Muscle layer of colon (tissue), 2 donors: ENCODE measurements at regions not wholly inside any gene's neighbourhood (a gene's known extent, or its start where the extent isn't known, plus 50 kb on each side); places are given as distances from the start of the nearest gene placed in this dataset.
A peak's percentile ranks its signal among the peaks of the same experiment; 100 is the strongest.
"Not testable (repeated sequence)": the region's sequence is repeated elsewhere in the genome, so short reads cannot be mapped to it uniquely, and the experiment has no call there.

Experiments used
- H3K27ac ChIP-seq: one replicate; pipeline ENCODE4 v1.7.0; 2013; ENCODE audit warnings: low read depth, mild to moderate bottlenecking, low read length, moderate library complexity
- H3K27me3 ChIP-seq, 2 donors: one replicate each; pipeline ENCODE4 v1.7.0; 2013; ENCODE audit warnings: low read length in 2 of 2, mild to moderate bottlenecking in 2 of 2; ENCODE audit not compliant: insufficient read depth in 2 of 2, control insufficient read depth in 1 of 2
- H3K36me3 ChIP-seq: one replicate; pipeline ENCODE4 v1.7.0; 2013; ENCODE audit warnings: mild to moderate bottlenecking, low read length; ENCODE audit not compliant: insufficient read depth
- H3K4me1 ChIP-seq: one replicate; pipeline ENCODE4 v1.7.0; 2013; ENCODE audit warnings: mild to moderate bottlenecking, low read length; ENCODE audit not compliant: insufficient read depth
- H3K4me3 ChIP-seq, 2 donors: one replicate each; pipeline ENCODE4 v1.7.0; 2013; ENCODE audit warnings: low read length in 2 of 2, low read depth in 1 of 2, mild to moderate bottlenecking in 1 of 2, moderate library complexity in 1 of 2
- H3K9ac ChIP-seq: one replicate; pipeline ENCODE4 v1.7.0; 2013; ENCODE audit warnings: low read length
- H3K9me3 ChIP-seq: one replicate; pipeline ENCODE4 v1.7.0; 2013; ENCODE audit warnings: mild to moderate bottlenecking, low read length
- donor health status: abdominal sarcoma.
- donor health status: Adenocarcinoma of cecum.

DNA sequence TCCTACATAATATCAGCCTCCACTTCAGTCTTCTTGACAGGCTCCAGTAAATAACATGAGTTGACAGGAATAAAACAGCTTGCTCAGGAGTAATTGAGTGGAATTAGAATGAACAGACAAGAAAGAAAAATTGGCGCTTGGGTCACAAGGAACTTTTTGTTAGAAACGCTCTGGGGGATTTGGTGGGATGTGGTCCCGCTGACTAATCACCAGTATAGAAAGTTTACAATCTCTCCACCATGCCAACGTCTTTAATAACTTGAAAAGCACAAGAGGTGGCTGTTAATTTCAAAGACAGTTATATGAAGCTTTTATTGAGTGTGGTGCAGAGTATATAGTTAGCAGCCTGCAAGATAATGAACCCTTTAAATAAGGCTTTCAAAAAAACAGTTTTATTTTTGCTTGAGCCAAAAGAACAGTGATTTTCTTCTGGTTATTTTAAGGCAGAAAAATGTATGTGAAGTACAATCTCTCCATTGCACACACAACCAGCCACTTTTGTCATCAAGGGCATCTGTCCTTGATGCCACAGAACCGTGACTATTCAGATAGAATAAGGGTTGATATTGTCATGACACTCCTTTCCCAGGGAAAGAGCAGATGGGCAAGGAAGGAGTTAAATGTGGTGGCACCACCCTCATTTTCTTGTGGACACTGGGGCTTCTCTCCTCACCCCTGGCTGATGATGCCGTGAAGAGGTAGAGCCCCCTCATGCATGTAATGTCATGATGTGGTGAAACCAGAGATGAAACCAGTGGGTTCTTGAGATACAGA is 102.9 kb upstream of the CDC42EP3 start:
- not testable (repeated sequence) for H3K27me3 ChIP-seq, H3K9ac ChIP-seq, H3K36me3 ChIP-seq, H3K4me3 ChIP-seq, H3K9me3 ChIP-seq
- peak overlapping the region; percentile 69 for H3K27ac ChIP-seq
- peaks cover 97% of the 10 kb centered on the region for H3K4me1 ChIP-seq

DNA sequence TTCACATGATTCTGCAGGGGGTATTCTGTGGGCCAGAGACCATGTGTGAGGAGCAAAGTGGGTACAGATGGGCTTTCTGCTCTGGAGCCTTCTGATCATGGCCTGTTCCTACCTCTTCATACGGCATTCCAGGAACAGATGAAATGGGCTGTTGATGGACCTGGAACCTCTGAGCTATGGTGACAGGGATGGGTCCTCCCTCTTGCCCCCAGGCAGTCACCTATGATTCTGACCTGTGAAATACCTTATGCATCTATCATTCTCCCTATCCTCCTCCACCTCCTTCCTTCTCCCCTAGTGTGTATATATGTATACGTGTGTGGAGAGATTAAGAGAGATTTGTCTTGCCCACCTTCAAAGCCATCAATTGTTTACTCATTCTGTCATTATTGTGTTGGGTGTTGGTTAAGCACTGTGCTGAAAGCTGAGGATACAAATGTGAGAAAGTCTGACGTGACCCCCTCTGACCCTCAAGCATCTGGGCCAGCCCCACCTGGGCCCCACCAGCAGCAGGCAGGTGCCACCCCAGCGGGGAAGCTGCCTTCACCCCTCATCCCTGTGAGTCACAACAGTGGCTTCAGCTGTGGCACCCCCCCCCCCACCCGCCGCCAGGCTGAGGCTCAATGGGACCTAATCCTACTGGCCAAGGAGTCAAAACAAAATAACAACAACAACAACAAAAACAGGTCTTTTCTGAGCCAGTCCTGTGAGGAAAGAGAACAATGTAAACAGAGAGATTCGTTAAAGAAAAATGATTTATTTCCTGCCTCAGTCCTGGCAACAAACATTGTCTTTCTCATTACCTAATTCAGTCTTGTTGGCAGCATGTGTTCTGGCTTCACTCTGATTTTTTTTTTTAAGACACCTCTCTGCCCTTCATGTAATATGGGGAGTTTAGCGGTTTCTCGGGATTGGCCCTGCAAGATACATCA is 103.8 kb upstream of the CDC42EP3 start:
- H3K9ac ChIP-seq: no peak overlapping the region
- peak overlapping the region; percentile 69 for H3K27ac ChIP-seq
- no peak overlapping the region for H3K4me3 ChIP-seq
- no peaks in the 10 kb centered on the region for H3K9me3 ChIP-seq
- no peaks in the 10 kb centered on the region for H3K27me3 ChIP-seq
- no peaks in the 10 kb centered on the region for H3K36me3 ChIP-seq
- peaks cover 98% of the 10 kb centered on the region for H3K4me1 ChIP-seq

DNA sequence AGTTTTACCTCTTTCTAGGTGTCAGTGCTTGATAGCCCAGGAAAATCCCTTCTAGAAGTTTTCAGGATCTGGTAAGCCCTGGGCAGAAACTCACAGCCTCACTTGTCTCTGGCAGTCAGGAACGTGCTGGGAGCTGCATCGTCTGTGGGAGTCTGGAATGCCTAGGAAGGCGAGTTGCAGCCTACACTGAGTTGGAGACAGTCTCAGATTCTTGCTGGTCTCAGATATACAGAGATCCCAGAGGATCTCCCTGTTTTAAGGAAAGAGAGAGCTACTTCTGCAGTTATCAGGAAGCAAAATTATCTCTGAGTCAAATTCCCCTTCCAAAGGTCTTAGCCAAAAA is 104.4 kb upstream of the CDC42EP3 start:
- no peak overlapping the region for H3K4me3 ChIP-seq
- no peak overlapping the region for H3K9ac ChIP-seq
- H3K4me1 ChIP-seq: peaks cover 100% of the 10 kb centered on the region
- H3K27ac ChIP-seq: peak overlapping the region; percentile 69
- no peaks in the 10 kb centered on the region for H3K36me3 ChIP-seq
- H3K9me3 ChIP-seq: no peaks in the 10 kb centered on the region
- no peaks in the 10 kb centered on the region for H3K27me3 ChIP-seq

DNA sequence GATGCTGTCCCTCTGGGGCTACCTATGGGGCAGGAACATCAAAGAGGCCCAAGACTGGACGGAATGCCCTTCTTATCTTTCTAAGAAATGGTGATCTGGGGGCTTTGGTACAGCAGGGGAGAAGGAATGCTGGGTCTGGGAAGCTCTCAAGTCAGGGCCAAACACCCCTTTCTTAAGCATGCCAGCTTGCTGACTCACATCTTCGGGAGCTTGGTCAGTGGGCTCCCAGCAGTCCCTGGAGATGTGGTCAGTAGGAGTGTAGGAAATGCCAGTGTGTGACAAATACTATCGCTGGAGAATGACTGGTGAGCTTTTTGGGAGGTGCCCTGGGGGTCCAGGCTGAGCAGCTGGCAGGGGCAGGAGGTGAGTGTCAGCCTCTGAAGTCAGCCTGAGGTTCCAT is 105.0 kb upstream of the CDC42EP3 start:
- peak overlapping the region; percentile 69 for H3K27ac ChIP-seq
- no peaks in the 10 kb centered on the region for H3K27me3 ChIP-seq
- H3K36me3 ChIP-seq: no peaks in the 10 kb centered on the region
- peaks cover 100% of the 10 kb centered on the region for H3K4me1 ChIP-seq
- no peak overlapping the region for H3K9ac ChIP-seq
- no peak overlapping the region for H3K4me3 ChIP-seq
- no peaks in the 10 kb centered on the region for H3K9me3 ChIP-seq

DNA sequence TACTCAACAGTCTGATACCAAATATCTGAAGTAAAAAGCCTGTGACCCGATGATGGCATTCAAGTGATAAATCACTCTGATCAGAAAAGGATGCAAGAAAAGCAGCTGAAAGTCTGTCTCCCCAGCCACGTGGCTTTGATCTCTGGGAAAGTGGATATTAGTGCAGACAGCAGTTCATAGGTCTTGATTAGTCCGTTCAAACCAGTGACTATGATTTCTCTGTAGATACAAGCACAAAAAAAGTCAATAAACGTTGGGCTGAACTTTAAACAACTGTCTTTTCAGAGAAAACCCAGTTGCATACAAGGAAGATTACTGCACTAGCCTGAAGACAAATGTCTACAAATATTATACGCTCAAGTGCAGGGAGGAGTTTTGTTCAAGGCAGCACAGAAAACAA is 107.7 kb upstream of the CDC42EP3 start:
- H3K4me1 ChIP-seq: peaks cover 89% of the 10 kb centered on the region
- H3K9me3 ChIP-seq: no peaks in the 10 kb centered on the region
- H3K4me3 ChIP-seq: no peak overlapping the region
- no peak overlapping the region for H3K9ac ChIP-seq
- H3K27me3 ChIP-seq: no peaks in the 10 kb centered on the region
- H3K27ac ChIP-seq: peak overlapping the region; percentile 64
- H3K36me3 ChIP-seq: no peaks in the 10 kb centered on the region

DNA sequence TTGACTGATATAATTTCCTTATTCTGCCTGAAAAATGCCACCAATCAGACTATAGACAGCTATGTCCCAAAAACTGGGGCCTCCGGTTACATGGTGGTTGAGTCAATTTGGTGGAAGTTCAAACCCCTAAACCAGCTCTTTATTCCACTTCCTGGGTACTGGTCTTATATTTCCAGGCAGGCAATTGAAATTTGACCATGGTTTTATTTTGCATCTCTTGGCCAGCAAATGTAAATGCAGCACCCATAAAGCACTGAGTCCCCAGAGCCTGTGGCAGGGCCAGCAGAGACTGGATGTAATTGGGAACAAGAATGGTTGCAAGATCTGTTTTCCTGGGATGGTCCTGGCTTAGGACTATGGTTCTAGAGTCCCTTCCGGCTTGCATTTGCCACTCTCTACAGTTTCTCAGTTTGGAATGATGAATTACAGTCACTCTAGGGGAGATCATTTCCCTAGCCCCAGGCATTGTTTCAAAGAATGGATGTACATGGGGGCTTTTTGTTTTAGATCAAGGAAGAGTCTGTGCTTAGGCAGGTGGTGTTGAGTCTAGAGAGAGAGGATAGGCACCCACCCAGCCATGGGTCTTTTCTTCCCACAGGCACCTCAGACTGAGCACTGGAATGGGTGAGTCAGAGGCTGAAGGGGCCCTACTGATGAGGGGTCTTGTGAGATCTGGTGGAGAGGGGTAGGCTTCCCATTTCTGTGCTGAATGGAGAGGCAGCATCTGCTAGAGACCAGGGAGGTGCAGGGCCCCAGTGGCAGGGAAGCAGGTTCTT is 108.4 kb upstream of the CDC42EP3 start:
- Histone ChIP-seq H3K9ac (no peak overlapping the region), H3K4me1 (peaks cover 82% of the 10 kb centered on the region), H3K27ac (peak overlapping the region; percentile 64), H3K9me3 (no peaks in the 10 kb centered on the region), H3K36me3 (no peaks in the 10 kb centered on the region), H3K27me3 (no peaks in the 10 kb centered on the region), H3K4me3 (no peak overlapping the region)

DNA sequence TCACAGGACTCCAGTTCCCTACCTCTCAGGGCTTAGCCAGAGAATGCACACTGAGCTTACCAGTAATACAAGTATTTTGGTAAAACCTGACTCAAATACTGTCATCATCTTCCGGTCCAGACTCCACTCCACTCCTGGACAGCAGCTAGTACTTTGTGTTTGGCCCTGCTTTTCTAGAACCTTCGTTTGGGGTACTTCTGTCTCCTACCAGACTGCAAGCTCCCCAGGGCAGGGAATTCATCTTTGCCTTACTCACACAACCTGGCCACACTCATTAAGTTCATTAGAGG is 108.9 kb upstream of the CDC42EP3 start:
- Histone ChIP-seq H3K36me3 (no peaks in the 10 kb centered on the region), H3K9me3 (no peaks in the 10 kb centered on the region), H3K4me3 (no peak overlapping the region), H3K27ac (peak overlapping the region; percentile 64), H3K4me1 (peaks cover 77% of the 10 kb centered on the region), H3K9ac (no peak overlapping the region), H3K27me3 (no peaks in the 10 kb centered on the region)

DNA sequence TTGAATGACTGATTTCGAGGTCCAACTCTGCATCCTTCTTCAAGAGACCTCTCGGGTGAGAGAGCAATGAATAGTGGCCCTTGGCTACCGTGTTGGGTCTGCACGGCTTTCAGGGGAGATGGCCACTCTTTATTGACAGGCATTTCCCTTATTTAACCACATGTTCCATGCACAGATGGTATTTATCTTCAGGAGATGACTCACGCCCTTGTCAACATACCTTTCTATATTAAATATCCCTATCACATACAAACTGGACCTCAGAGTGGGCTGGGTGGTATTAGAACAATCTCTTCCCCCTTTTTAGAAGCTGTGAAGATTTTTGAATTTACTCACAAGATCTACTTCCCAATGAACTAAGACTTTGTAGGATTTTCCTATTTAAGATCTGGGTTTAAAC is 109.6 kb upstream of the CDC42EP3 start:
- Histone ChIP-seq H3K9me3 (no peaks in the 10 kb centered on the region), H3K27ac (peak overlapping the region; percentile 64), H3K9ac (no peak overlapping the region), H3K27me3 (no peaks in the 10 kb centered on the region), H3K36me3 (no peaks in the 10 kb centered on the region), H3K4me1 (peaks cover 70% of the 10 kb centered on the region), H3K4me3 (no peak overlapping the region)

DNA sequence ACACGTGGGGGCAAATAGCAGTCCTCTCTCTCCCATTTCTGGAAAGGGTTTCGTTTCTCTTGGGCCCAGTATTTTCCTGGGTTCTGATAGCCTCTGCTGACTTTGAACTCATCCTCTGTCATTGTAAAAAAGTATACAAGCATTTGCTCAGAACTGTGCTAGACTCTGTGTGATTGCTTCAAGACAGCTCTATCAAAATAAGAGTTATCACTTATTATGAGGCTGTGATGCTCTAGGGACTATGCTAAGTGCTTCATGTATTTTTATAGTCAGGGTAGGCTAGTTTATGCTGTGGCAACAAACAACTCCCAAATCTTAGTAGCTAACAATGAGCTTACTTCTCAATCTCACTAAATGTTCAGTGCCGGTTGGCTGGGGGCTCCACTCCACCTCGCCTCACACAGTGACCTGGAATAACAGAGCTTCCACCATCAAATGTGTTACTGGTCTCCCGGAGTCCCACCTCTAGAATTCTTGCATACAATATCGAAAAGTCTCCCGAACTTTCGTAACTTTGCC is 110.8 kb upstream of the CDC42EP3 start:
- no peak overlapping the region for H3K9ac ChIP-seq
- peak overlapping the region; percentile 64 for H3K27ac ChIP-seq
- H3K27me3 ChIP-seq: no peaks in the 10 kb centered on the region

DNA sequence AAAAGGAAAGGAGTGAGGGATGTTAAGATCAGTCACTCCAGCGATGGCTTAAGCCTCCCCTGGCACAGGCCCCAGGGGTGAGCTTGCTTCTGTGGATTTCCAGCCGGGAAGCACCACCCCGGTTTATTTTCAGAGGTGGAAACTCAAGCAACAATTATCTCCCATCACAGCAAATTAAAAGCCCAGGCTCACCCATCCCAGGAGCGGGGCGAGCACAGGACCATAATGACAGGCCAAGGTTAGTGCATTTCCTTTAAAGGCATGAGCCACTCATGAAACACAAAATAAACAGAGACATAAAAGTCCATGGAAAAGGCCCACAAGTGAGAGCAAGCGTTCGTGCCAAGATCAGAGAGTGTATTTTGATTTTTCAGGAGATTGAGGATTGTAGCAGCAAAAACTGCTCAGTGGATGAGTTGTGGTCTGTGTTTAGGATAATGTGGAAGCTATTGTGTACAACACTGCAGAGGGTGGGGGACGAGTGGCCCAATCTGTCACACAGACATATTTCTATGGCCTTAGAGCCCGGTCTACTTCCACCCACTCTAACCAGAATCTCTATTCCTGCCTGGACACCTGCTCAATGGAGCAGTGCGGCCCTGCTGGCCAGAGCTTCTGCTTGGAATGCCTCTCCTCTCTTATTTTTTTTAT is 111.4 kb upstream of the CDC42EP3 start:
- Histone ChIP-seq H3K36me3 (no peaks in the 10 kb centered on the region), H3K9me3 (no peaks in the 10 kb centered on the region), H3K27ac (peak overlapping the region; percentile 64), H3K9ac (no peak overlapping the region), H3K27me3 (no peaks in the 10 kb centered on the region), H3K4me1 (peaks cover 52% of the 10 kb centered on the region), H3K4me3 (no peak overlapping the region)

More for the DNA sequence above, 110.8 kb upstream of the CDC42EP3 start:
- Histone ChIP-seq H3K36me3 (no peaks in the 10 kb centered on the region), H3K4me1 (peaks cover 58% of the 10 kb centered on the region), H3K4me3 (no peak overlapping the region), H3K9me3 (no peaks in the 10 kb centered on the region)

DNA sequence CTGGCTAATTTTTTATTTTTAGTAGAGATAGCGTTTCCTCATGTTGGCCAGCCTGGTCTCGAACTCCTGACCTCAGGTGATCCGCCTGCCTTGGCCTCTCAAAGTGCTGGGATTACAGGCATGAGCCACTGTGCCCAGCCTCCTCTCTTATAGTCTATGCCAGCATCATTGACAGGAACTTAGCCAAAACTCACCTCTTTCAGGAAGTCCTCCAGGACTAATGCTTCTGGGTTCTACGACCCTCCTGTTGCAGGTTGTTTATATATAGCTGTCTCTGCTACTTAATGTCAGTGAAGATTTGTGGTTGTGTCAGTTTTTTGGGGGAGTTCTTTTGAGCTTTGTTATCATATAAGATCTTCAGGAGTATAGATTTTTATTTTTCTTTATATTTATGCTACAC is 112.1 kb upstream of the CDC42EP3 start:
- Histone ChIP-seq H3K27me3 (no peaks in the 10 kb centered on the region), H3K4me1 (peaks cover 45% of the 10 kb centered on the region), H3K27ac (peak overlapping the region; percentile 37)

More for the DNA sequence above, 112.1 kb upstream of the CDC42EP3 start:
- H3K36me3 ChIP-seq: no peaks in the 10 kb centered on the region
- H3K9ac ChIP-seq: no peak overlapping the region
- no peak overlapping the region for H3K4me3 ChIP-seq
- H3K9me3 ChIP-seq: no peaks in the 10 kb centered on the region
